Testis (tissue), 2 donors: ENCODE measurements at regions not wholly inside any gene's neighbourhood (a gene's known extent, or its start where the extent isn't known, plus 50 kb on each side); places are given as distances from the start of the nearest gene placed in this dataset.

Experiments used
- POLR2A ChIP-seq: fragments of 450-650 bp; IDR thresholded peaks from one replicate; pipeline ENCODE4 v1.6.1; 2017; ENCODE audit warnings: antibody characterized with exemption, mild to moderate bottlenecking, moderate library complexity
- TF ChIP-seq, protein P1 (sequence below), 3 experiments: fragments of 450-650 bp in 2 of 3; fragments of 200-600 bp in 1 of 3; sonication (generic) in 1 of 3; IDR thresholded peaks; one replicate each; pipeline ENCODE4 v1.5.1; 2016 to 2019; ENCODE audit warnings: antibody characterized with exemption in 3 of 3, mild to moderate bottlenecking in 2 of 3, moderate library complexity in 1 of 3

DNA sequence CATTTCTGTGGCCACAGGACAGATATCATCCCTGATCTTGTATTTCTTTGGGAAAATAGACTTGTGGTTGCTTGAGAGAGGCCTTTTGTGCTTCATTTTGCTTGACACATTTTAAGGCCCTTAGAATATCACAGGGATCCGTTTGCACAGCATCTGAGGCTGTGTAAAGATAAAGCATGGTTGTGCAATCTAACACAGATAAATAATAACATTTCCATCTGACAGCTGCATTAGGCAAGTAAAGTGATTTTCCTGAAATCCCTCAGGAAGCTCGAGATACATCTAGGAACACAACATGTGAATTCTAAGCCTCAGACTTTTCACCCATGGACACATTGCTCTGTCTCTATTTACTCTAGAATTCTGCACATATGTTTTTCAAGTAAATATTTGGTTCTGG, 212.8 kb upstream of the ADAMTSL1 start:
- TF ChIP-seq, protein P1, sequence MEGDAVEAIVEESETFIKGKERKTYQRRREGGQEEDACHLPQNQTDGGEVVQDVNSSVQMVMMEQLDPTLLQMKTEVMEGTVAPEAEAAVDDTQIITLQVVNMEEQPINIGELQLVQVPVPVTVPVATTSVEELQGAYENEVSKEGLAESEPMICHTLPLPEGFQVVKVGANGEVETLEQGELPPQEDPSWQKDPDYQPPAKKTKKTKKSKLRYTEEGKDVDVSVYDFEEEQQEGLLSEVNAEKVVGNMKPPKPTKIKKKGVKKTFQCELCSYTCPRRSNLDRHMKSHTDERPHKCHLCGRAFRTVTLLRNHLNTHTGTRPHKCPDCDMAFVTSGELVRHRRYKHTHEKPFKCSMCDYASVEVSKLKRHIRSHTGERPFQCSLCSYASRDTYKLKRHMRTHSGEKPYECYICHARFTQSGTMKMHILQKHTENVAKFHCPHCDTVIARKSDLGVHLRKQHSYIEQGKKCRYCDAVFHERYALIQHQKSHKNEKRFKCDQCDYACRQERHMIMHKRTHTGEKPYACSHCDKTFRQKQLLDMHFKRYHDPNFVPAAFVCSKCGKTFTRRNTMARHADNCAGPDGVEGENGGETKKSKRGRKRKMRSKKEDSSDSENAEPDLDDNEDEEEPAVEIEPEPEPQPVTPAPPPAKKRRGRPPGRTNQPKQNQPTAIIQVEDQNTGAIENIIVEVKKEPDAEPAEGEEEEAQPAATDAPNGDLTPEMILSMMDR (IDR thresholded peaks at IDR 0.05): no peak
- TF ChIP-seq POLR2A: no peak
